ENCODE measurements at regions not wholly inside any gene's neighbourhood (a gene's known extent, or its start where the extent isn't known, plus 50 kb on each side); places are given as distances from the start of the nearest gene placed in this dataset.

DNA sequence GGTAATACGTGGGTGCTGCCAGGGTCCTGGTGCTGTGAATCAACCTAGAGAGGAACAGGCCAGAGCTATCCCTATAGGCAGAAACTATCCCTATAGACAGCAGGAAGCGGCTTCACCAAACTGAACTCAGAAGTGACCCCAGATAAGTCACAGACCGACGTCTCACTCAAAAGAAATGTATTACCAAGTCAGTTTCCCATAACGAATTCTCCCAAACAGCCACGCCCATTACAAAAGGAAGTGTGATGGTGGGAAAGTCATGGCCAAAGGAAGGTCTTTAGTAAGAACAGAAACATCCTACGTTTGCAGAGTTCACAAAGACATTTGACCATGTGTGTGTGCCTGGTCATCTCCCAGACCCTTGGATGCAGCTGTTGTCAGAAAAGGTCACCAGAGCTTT, 470.8 kb upstream of the ADARB2 start:
- TF ChIP-seq ZNF398 (tag by site-specific recombination; IDR thresholded peaks at IDR 0.05) (no peak), ZNF274 (IDR thresholded peaks at IDR 0.05; ENCODE audit: low read length) (no peak), ZNF274 (tag by site-specific recombination; IDR thresholded peaks at IDR 0.05; ENCODE audit: borderline replicate concordance) (no peak), CTCF (tag by site-specific recombination; IDR thresholded peaks at IDR 0.05) (no peak), YY1 (tag by site-specific recombination; IDR thresholded peaks at IDR 0.05) (no peak), ZBTB8A (tag by site-specific recombination; IDR thresholded peaks at IDR 0.05) (no peak), ZNF248 (tag by site-specific recombination; IDR thresholded peaks at IDR 0.05) (no peak)
- TF ChIP-seq, protein P1, sequence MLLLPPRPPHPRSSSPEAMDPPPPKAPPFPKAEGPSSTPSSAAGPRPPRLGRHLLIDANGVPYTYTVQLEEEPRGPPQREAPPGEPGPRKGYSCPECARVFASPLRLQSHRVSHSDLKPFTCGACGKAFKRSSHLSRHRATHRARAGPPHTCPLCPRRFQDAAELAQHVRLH (tag by site-specific recombination; IDR thresholded peaks at IDR 0.05): no peak
